WTC11 (cell line): ENCODE measurements at regions not wholly inside any gene's neighbourhood (a gene's known extent, or its start where the extent isn't known, plus 50 kb on each side); places are given as distances from the start of the nearest gene placed in this dataset.

Experiments used
- ATAC-seq: fragments of 200-7000 bp; cut with Tn5 transposase; 2 replicates; pipeline ENCODE4 v1.10.0; 2021; ENCODE audit warnings: mild to moderate bottlenecking, moderate library complexity
- CTCF ChIA-PET: fragments of 300-600 bp; sonication (Branson Sonifier 250); formaldehyde crosslinking; loops from one replicate; lab custom pipeline; 2021; ENCODE audit warnings: antibody characterized with exemption; lab: Charles Lee
- POLR2A ChIA-PET: fragments of 350-600 bp; sonication (Branson Sonifier 250); formaldehyde crosslinking; loops from one replicate; lab custom pipeline; 2021; ENCODE audit warnings: antibody characterized with exemption; lab: Charles Lee
- DNase-seq: peaks from one replicate; pipeline ENCODE4 v3.0.0; 2021; ENCODE audit warnings: low spot score
- H3K27ac Mint-ChIP-seq: 2 replicates; pipeline ENCODE4 v1.8.0; 2021; ENCODE audit warnings: mixed read lengths
- H3K27me3 Mint-ChIP-seq: 2 replicates; pipeline ENCODE4 v1.8.0; 2021; ENCODE audit warnings: low read depth, mild to moderate bottlenecking, moderate library complexity, mixed read lengths
- H3K36me3 Mint-ChIP-seq: 2 replicates; pipeline ENCODE4 v1.8.0; 2021; ENCODE audit warnings: mixed read lengths
- H3K4me1 Mint-ChIP-seq: 2 replicates; pipeline ENCODE4 v1.8.0; 2022; ENCODE audit warnings: mixed read lengths
- H3K4me3 Mint-ChIP-seq: 2 replicates; pipeline ENCODE4 v1.8.0; 2021; ENCODE audit warnings: mild to moderate bottlenecking, moderate library complexity, mixed read lengths
- H3K9me3 Mint-ChIP-seq: 2 replicates; pipeline ENCODE4 v1.8.0; 2021; ENCODE audit warnings: mixed read lengths
- ELF4 ChIP-seq: sonication (generic); formaldehyde crosslinking; IDR thresholded peaks from 2 replicates; pipeline ENCODE4 v1.8.1; 2022; ENCODE audit warnings: low read depth, mild to moderate bottlenecking, moderate library complexity, missing genetic modification reagents
- FOXK1 ChIP-seq: sonication (generic); formaldehyde crosslinking; IDR thresholded peaks from 2 replicates; pipeline ENCODE4 v1.8.0; 2022; ENCODE audit warnings: mild to moderate bottlenecking, moderate library complexity, missing genetic modification reagents
- GTF2I ChIP-seq: fragments of 250-450 bp; sonication (Bioruptor Pico); conservative IDR thresholded peaks from 2 replicates; pipeline ENCODE4 v1.4.0; 2021; ENCODE audit warnings: mild to moderate bottlenecking
- IRF2 ChIP-seq: sonication (generic); formaldehyde crosslinking; IDR thresholded peaks from 2 replicates; pipeline ENCODE4 v1.8.0; 2022; ENCODE audit warnings: low read depth, missing genetic modification reagents, borderline replicate concordance
- MYBL2 ChIP-seq: sonication (generic); formaldehyde crosslinking; IDR thresholded peaks from 2 replicates; pipeline ENCODE4 v1.8.1; 2023; ENCODE audit warnings: mild to moderate bottlenecking, moderate library complexity, missing genetic modification reagents
- NR3C1 ChIP-seq: sonication (generic); formaldehyde crosslinking; conservative IDR thresholded peaks from 2 replicates; pipeline ENCODE4 v1.8.1; 2023; ENCODE audit warnings: low read depth, mild to moderate bottlenecking, missing genetic modification reagents
- OVOL2 ChIP-seq: fragments of 250-450 bp; sonication (Bioruptor Pico); IDR thresholded peaks from 2 replicates; pipeline ENCODE4 v1.9.0; 2021; ENCODE audit warnings: mild to moderate bottlenecking, borderline replicate concordance
- PRRX2 ChIP-seq: fragments of 250-450 bp; sonication (Bioruptor Pico); IDR thresholded peaks from 2 replicates; pipeline ENCODE4 v1.8.0; 2021; ENCODE audit warnings: mild to moderate bottlenecking
- RORB ChIP-seq: fragments of 250-450 bp; sonication (Bioruptor Pico); IDR thresholded peaks from 2 replicates; pipeline ENCODE4 v1.9.0; 2021; ENCODE audit warnings: mild to moderate bottlenecking
- SMAD3 ChIP-seq: sonication (generic); formaldehyde crosslinking; IDR thresholded peaks from 2 replicates; pipeline ENCODE4 v1.8.0; 2022; ENCODE audit warnings: missing genetic modification reagents, mild to moderate bottlenecking, borderline replicate concordance
- SOX15 ChIP-seq: fragments of 250-450 bp; sonication (Bioruptor Pico); IDR thresholded peaks from 2 replicates; pipeline ENCODE4 v1.9.0; 2021; ENCODE audit warnings: mild to moderate bottlenecking
- TCF7 ChIP-seq: sonication (generic); formaldehyde crosslinking; IDR thresholded peaks from 2 replicates; pipeline ENCODE4 v1.8.0; 2022; ENCODE audit warnings: mild to moderate bottlenecking, low read depth, missing genetic modification reagents, moderate library complexity
- TEAD4 ChIP-seq: sonication (generic); formaldehyde crosslinking; IDR thresholded peaks from 2 replicates; pipeline ENCODE4 v1.8.0; 2022; ENCODE audit warnings: mild to moderate bottlenecking, missing genetic modification reagents
- ZNF232 ChIP-seq: sonication (generic); formaldehyde crosslinking; IDR thresholded peaks from 2 replicates; pipeline ENCODE4 v1.8.0; 2022; ENCODE audit warnings: mild to moderate bottlenecking, missing genetic modification reagents
- ZNF263 ChIP-seq: sonication (generic); formaldehyde crosslinking; IDR thresholded peaks from 2 replicates; pipeline ENCODE4 v1.8.1; 2022; ENCODE audit warnings: low read depth, mild to moderate bottlenecking, moderate library complexity, missing genetic modification reagents
- ZNF281 ChIP-seq: sonication (generic); formaldehyde crosslinking; IDR thresholded peaks from 2 replicates; pipeline ENCODE4 v1.8.0; 2023; ENCODE audit warnings: mild to moderate bottlenecking, missing genetic modification reagents
- ZNF396 ChIP-seq: fragments of 250-450 bp; sonication (Bioruptor Pico); IDR thresholded peaks from 2 replicates; pipeline ENCODE4 v1.8.0; 2021; ENCODE audit warnings: mild to moderate bottlenecking, moderate library complexity, borderline replicate concordance
- ZNF423 ChIP-seq: fragments of 250-450 bp; sonication (Bioruptor Pico); IDR thresholded peaks from 2 replicates; pipeline ENCODE4 v2.1.2; 2022; ENCODE audit warnings: mild to moderate bottlenecking, moderate library complexity
- ZNF532 ChIP-seq: fragments of 250-450 bp; sonication (Bioruptor Pico); IDR thresholded peaks from 2 replicates; pipeline ENCODE4 v1.9.0; 2021; ENCODE audit warnings: mild to moderate bottlenecking, borderline replicate concordance
- TF ChIP-seq, protein P1 (sequence below): sonication (generic); formaldehyde crosslinking; IDR thresholded peaks from 2 replicates; pipeline ENCODE4 v1.8.0; 2023; ENCODE audit warnings: missing genetic modification reagents, mild to moderate bottlenecking, borderline replicate concordance
- TF ChIP-seq, protein P2 (sequence below): fragments of 250-450 bp; sonication (Bioruptor Pico); IDR thresholded peaks from 2 replicates; pipeline ENCODE4 v2.1.2; 2022; ENCODE audit warnings: mild to moderate bottlenecking, moderate library complexity
- TF ChIP-seq, protein P3 (sequence below): sonication (generic); formaldehyde crosslinking; IDR thresholded peaks from 2 replicates; pipeline ENCODE4 v1.8.1; 2022; ENCODE audit warnings: low read depth, mild to moderate bottlenecking, moderate library complexity, missing genetic modification reagents, borderline replicate concordance

GRCh38 chr11:62069374-62069773, 54.4 kb upstream of the INCENP start:
- no peaks in the 10 kb centered on the region for H3K36me3 Mint-ChIP-seq
- H3K27ac Mint-ChIP-seq = no peak overlapping the region
- no peaks in the 10 kb centered on the region for H3K9me3 Mint-ChIP-seq
- CTCF ChIA-PET = interaction anchor here (0.7 to 4.0 kb wide), 5 partner anchors 12 to 171 kb away, joined by 3 to 32 read pairs (median 6); no protein-coding TSS in a partner anchor
- no peak for DNase-seq
- H3K4me3 Mint-ChIP-seq = no peak overlapping the region
- TF ChIP-seq TEAD4 (CRISPR knock-in tag) (no peak), IRF2 (no peak), ELF4 (CRISPR knock-in tag) (no peak), ZNF396 (CRISPR knock-in tag) (no peak), SMAD3 (CRISPR knock-in tag) (no peak)
- no peaks in the 10 kb centered on the region; the same call in 1 of the 2 replicates for H3K27me3 Mint-ChIP-seq
- H3K4me1 Mint-ChIP-seq = no peaks in the 10 kb centered on the region
- POLR2A ChIA-PET = interaction anchor here (1.1 kb wide), 1 partner anchor 120 kb away, joined by 7 read pairs; no protein-coding TSS in a partner anchor
- no peak for ATAC-seq

GRCh38 chr11:62068730-62069129, 55.1 kb upstream of the INCENP start:
- POLR2A ChIA-PET = no interaction called here
- CTCF ChIA-PET = interaction anchor here (1.0 to 4.0 kb wide), 3 partner anchors 13 to 170 kb away, joined by 3 to 32 read pairs (median 6); no protein-coding TSS in a partner anchor
- H3K4me3 Mint-ChIP-seq = no peak overlapping the region
- no peak for TF ChIP-seq NR3C1 (CRISPR knock-in tag)
- TF ChIP-seq SOX15 = no peak
- TF ChIP-seq ZNF532 = no peak
- TF ChIP-seq, protein P1, sequence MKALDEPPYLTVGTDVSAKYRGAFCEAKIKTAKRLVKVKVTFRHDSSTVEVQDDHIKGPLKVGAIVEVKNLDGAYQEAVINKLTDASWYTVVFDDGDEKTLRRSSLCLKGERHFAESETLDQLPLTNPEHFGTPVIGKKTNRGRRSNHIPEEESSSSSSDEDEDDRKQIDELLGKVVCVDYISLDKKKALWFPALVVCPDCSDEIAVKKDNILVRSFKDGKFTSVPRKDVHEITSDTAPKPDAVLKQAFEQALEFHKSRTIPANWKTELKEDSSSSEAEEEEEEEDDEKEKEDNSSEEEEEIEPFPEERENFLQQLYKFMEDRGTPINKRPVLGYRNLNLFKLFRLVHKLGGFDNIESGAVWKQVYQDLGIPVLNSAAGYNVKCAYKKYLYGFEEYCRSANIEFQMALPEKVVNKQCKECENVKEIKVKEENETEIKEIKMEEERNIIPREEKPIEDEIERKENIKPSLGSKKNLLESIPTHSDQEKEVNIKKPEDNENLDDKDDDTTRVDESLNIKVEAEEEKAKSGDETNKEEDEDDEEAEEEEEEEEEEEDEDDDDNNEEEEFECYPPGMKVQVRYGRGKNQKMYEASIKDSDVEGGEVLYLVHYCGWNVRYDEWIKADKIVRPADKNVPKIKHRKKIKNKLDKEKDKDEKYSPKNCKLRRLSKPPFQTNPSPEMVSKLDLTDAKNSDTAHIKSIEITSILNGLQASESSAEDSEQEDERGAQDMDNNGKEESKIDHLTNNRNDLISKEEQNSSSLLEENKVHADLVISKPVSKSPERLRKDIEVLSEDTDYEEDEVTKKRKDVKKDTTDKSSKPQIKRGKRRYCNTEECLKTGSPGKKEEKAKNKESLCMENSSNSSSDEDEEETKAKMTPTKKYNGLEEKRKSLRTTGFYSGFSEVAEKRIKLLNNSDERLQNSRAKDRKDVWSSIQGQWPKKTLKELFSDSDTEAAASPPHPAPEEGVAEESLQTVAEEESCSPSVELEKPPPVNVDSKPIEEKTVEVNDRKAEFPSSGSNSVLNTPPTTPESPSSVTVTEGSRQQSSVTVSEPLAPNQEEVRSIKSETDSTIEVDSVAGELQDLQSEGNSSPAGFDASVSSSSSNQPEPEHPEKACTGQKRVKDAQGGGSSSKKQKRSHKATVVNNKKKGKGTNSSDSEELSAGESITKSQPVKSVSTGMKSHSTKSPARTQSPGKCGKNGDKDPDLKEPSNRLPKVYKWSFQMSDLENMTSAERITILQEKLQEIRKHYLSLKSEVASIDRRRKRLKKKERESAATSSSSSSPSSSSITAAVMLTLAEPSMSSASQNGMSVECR (CRISPR knock-in tag) = no peak
- TF ChIP-seq ZNF281 (CRISPR knock-in tag) = no peak
- TF ChIP-seq, protein P2, sequence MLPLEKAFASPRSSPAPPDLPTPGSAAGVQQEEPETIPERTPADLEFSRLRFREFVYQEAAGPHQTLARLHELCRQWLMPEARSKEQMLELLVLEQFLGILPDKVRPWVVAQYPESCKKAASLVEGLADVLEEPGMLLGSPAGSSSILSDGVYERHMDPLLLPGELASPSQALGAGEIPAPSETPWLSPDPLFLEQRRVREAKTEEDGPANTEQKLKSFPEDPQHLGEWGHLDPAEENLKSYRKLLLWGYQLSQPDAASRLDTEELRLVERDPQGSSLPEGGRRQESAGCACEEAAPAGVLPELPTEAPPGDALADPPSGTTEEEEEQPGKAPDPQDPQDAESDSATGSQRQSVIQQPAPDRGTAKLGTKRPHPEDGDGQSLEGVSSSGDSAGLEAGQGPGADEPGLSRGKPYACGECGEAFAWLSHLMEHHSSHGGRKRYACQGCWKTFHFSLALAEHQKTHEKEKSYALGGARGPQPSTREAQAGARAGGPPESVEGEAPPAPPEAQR (CRISPR knock-in tag) = no peak
- TF ChIP-seq ZNF423 (CRISPR knock-in tag) = no peak
- TF ChIP-seq MYBL2 = no peak
- TF ChIP-seq, protein P3, sequence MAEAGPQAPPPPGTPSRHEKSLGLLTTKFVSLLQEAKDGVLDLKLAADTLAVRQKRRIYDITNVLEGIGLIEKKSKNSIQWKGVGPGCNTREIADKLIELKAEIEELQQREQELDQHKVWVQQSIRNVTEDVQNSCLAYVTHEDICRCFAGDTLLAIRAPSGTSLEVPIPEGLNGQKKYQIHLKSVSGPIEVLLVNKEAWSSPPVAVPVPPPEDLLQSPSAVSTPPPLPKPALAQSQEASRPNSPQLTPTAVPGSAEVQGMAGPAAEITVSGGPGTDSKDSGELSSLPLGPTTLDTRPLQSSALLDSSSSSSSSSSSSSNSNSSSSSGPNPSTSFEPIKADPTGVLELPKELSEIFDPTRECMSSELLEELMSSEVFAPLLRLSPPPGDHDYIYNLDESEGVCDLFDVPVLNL = no peak
- TF ChIP-seq PRRX2 (CRISPR knock-in tag) = no peak
- no peak for TF ChIP-seq ZNF263 (CRISPR knock-in tag)
- no peak for TF ChIP-seq OVOL2 (CRISPR knock-in tag)
- no peak for TF ChIP-seq FOXK1 (CRISPR knock-in tag)
- TF ChIP-seq GTF2I (CRISPR knock-in tag) = no peak
- no peak for TF ChIP-seq TCF7 (CRISPR knock-in tag)
- no peak for TF ChIP-seq ZNF232 (CRISPR knock-in tag)
- no peak for TF ChIP-seq RORB

More at GRCh38 chr11:62068730-62069129, 55.1 kb upstream of the INCENP start:
- no peaks in the 10 kb centered on the region for H3K4me1 Mint-ChIP-seq
- no peaks in the 10 kb centered on the region for H3K36me3 Mint-ChIP-seq
- no peak for ATAC-seq
- H3K9me3 Mint-ChIP-seq = no peaks in the 10 kb centered on the region
- H3K27ac Mint-ChIP-seq = no peak overlapping the region
- H3K27me3 Mint-ChIP-seq = no peaks in the 10 kb centered on the region; the same call in 1 of the 2 replicates
- no peak for DNase-seq
